ENCODE measurements at regions not wholly inside any gene's neighbourhood (a gene's known extent, or its start where the extent isn't known, plus 50 kb on each side); places are given as distances from the start of the nearest gene placed in this dataset.

DNA sequence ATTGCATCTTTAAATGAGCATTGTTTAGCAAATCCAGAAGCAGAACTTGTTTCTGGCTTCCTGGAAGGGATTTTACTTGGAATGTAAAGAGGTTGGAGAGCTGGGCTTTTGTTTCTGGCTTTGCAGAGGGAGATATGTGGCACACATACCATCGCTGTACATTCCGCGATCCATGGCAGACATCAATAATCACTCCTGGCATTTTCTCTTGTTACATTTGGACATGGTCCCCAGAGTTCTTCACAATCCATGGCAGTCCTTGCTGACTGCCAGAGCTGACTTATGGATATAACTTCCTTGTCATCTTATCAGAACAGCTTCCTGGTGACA, 445.6 kb upstream of the SPRED2 start:
- Histone ChIP-seq H3K27ac (ENCODE audit: extremely low read length, insufficient read depth, low read length) (no peak overlapping the region), H3K79me2 (ENCODE audit: insufficient read depth, low read length) (no peaks in the 10 kb centered on the region), H3K9me3 (ENCODE audit: low read length) (no peaks in the 10 kb centered on the region), H3K4me3 (replicated peaks in 1 of 3; ENCODE audit: insufficient read depth in 1 of 3, low read depth in 2 of 3, low read length in 3 of 3) (no peak overlapping the region), H2AFZ (ENCODE audit: low read length) (no peak overlapping the region), H3K4me1 (ENCODE audit: insufficient read depth, low read length) (no peaks in the 10 kb centered on the region), H3K27me3 (ENCODE audit: control insufficient read depth in 1 of 2, insufficient read depth in 2 of 2, low read length in 2 of 2) (no peaks in the 10 kb centered on the region), H3K4me2 (ENCODE audit: low read depth, low read length) (no peak overlapping the region), H4K20me1 (ENCODE audit: insufficient read depth, low read length) (no peaks in the 10 kb centered on the region), H3K9ac (ENCODE audit: insufficient read depth, low read depth, low read length) (no peak overlapping the region), H3K36me3 (replicated peaks in 1 of 2; ENCODE audit: control insufficient read depth in 1 of 2, insufficient read depth in 2 of 2, low read length in 2 of 2) (no peaks in the 10 kb centered on the region)
- TF ChIP-seq THAP8 (CRISPR knock-in tag; IDR thresholded peaks at IDR 0.05; ENCODE audit: borderline replicate concordance) (no peak), ZNF30 (CRISPR knock-in tag; IDR thresholded peaks at IDR 0.05) (no peak), ELF3 (CRISPR knock-in tag; IDR thresholded peaks at IDR 0.05) (no peak), ZNF761 (CRISPR knock-in tag; conservative IDR thresholded peaks at IDR 0.05) (no peak), SALL2 (CRISPR knock-in tag; IDR thresholded peaks at IDR 0.05) (no peak), KLF9 (CRISPR knock-in tag; IDR thresholded peaks at IDR 0.05; ENCODE audit: low read depth) (no peak), ZNF296 (CRISPR knock-in tag; conservative IDR thresholded peaks at IDR 0.05) (no peak), ZNF230 (CRISPR knock-in tag; IDR thresholded peaks at IDR 0.05) (no peak), ZHX1 (CRISPR knock-in tag; IDR thresholded peaks at IDR 0.05; ENCODE audit: low read depth) (no peak), ZSCAN12 (CRISPR knock-in tag; IDR thresholded peaks at IDR 0.05) (no peak), ELF1 (CRISPR knock-in tag; IDR thresholded peaks at IDR 0.05) (no peak)
- CTCF ChIA-PET (ENCODE audit: low intra/inter-chr PET ratio, low total read pairs), result no interaction called here
- WGBS (ENCODE audit: low lambda C conversion rate), result 52% methylated on average over 3 of the region's 3 CpGs
- ATAC-seq (no peak), FAIRE-seq (no peak), DNase-seq (ENCODE audit: low spot score) (no peak)
- in situ Hi-C loops (cut with HindIII; ENCODE audit: extremely low pct_ligation_motif_present, low pct_unique_long_range_greater_than_20kb) (no loop called here), intact Hi-C loops (cut with micrococcal nuclease; ENCODE audit: unreplicated experiment) (no loop called here)
- no TSS peak for BruUV-seq (replicated peaks)
- POLR2A ChIA-PET, result no interaction called here
